ENCODE measurements at regions not wholly inside any gene's neighbourhood (a gene's known extent, or its start where the extent isn't known, plus 50 kb on each side); places are given as distances from the start of the nearest gene placed in this dataset.
A peak's percentile ranks its signal among the peaks of the same experiment; 100 is the strongest.
"Not testable (repeated sequence)": the region's sequence is repeated elsewhere in the genome, so short reads cannot be mapped to it uniquely, and the experiment has no call there.

DNA sequence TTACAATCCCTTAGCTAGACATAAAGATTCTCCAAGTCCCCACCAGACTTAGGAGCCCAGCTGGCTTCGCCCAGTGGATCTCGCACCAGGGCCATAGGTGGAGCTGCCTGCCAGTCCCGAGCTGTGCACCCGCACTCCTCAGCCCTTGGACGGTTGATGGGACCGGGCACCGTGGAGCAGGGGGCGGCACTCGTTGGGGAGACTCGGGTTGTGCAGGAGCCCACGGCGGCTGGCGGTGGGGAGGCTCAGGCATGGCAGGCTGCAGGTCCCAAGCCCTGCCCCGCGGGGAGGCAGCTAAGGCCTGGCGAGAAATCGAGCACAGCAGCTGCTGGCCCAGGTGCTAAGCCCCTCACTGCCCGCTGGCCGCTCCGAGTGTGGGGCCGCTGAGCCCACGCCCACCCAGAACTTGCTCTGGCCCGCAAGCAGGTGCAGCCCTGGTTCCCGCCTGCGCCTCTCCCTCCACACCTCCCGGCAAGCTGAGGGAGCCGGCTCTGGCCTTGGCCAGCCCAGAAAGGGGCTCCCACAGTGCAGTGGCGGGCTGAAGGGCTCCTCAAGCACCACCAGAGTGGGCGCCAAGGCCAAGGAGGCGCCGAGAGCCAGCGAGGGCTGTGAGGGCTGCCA lies 275.0 kb upstream of the PDE3A start:
- DNase-seq: not testable (repeated sequence)

DNA sequence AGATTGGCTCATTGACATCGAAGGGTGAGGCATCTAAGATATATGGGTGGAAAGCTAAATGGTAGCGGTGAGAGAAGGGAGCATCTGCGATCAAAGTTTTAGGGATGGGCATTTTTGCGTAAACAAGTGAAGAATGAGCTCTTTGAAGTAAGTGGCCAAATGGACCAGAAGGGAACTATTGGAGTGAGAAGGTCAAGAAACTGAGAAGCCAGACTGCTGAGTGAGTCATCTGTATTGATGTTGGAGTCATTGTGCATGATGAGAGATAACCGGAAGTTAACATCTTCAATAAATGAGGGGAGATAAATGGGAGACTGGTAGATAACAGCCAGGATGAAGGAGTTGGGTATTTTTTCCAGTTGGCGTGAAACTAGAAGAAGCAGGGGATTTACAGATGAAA lies 271.9 kb upstream of the PDE3A start:
- no peak for DNase-seq

- no peak for DNase-seq
Measured at GRCh38 chr12:20097626-20098025, 270.7 kb upstream of the PDE3A start.

DNA sequence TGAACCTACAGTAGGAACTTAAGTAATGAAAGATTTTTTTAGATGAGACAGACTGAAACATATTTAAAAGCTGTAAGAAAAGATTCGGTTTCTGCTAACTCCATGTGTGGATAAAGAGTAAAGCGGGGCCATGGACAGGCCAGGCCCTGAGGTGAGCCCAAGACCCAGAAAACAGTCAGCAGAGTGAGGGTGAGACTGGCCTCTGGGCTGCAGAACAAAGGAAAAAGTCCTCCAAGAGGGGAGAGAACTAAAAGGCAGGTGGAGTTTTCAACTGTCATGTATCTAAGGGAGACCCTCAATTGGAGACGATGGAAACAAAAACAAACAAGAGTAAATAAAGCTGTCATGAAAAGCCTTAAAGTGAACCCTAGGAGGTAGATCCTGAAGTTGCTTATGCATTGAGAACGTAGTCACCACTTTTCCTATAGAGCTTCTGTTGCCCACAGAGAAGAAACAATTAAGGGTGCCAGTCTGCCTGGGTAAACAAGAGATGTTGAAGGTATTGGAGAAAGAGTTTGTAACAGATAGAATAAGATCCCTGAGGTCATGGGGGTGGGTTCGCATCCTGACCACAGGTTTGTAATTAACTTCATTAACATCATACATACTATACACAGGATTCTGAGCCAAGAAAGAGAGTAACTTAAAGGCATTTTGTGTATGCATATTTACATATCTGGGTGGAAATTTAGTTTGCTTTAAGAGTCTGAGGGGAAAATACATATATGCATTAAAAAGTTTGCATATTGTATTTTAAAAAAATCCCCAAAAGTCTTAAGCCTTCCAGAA lies 268.7 kb upstream of the PDE3A start:
- peak; percentile 82 for DNase-seq

GRCh38 chr12:20101046-20101445 lies 267.3 kb upstream of the PDE3A start:
- DNase-seq: peak; percentile 16

DNA sequence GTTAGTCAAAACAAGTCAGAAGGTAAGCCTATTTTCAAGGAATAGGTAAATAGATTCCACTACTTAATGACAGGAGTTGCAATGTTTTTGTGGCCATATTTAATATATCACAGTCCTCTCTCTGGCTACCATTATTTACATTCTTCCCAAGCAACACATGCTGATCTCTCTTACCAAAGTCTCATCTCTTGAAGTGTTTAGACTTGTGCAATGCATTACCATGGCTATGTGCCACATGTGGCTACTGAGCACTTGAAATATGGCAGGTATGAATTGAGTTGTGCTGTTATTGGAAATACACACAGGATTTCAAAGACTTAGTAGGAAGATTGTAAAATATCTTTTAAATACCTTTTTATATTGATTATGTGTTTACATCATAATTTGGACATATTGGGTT lies 262.4 kb upstream of the PDE3A start:
- no peak for DNase-seq

GRCh38 chr12:20109676-20110075 lies 258.7 kb upstream of the PDE3A start:
- no peak for DNase-seq

GRCh38 chr12:20115371-20115770 lies 253.0 kb upstream of the PDE3A start:
- DNase-seq: not testable (repeated sequence)

DNA sequence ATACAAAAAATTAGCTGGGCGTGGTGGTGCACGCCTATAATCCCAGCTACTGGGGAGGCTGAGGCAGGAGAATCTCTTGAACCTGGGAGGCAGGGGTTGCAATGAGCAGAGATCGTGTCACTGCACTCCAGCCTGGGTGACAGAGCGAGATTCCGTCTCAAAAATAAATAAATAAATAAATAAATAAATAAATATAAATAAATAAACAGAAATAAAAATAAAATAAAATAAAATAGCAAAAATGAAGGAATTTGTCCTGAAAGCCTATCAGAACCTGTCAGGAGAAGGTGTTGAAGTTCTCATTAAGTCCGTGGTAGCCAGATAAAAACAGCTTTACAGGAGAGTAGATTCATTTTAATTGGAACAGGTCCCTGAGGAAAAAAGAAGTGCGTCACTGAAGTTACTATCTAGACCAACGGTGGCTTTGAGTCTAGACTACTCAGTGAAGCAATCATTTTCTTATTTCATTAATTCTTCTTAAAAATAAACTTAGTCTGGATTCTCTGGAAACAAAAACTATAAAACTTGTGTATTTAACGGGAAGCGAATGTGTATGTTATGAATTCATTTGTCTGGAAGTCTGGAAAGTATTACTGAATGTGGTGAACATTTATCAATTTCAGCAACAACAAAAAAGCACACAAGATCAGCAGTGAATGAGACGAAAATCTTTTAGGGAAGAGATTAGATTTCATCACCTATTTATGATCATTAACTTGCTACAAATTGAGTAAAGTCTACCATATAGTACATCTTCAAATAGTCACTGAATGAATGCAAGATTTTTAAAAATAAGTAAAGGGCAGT lies 248.5 kb upstream of the PDE3A start:
- DNase-seq: no peak

DNA sequence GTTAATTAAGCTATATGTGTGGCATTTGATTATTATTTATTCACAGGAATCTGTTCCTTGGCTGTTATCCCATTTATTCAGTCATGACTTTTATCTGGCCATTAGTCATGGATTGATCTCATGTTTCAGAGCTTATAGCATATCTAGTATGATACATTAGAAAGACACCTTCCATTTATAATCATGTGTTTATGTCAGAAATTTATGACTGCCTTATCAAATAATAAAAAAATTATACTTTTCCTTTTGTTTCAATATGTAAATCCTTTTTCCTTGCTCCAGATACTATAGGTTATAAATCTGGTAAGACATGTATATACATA lies 248.0 kb upstream of the PDE3A start:
- no peak for DNase-seq

GRCh38 chr12:20122274-20122673 lies 246.1 kb upstream of the PDE3A start:
- no peak for DNase-seq

DNA sequence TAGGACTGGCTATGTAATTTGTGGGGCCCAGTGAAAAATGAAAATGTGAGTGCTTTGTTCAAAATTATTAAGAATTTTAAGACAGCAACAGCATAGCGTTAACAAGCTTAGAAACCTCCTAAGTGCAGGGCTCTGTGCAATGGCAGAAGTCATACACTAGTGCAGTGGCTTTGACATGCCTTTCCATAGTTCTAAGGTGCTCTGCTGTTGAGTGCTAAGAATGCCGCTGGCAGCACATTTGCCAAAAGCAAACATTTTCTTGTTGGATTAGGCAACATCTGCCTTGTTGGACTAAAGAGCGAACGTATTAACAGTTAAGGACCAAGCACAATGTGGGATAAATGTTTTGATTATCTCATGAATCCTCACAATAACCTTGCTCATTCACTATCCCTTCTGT lies 244.9 kb upstream of the PDE3A start:
- no peak for DNase-seq

DNA sequence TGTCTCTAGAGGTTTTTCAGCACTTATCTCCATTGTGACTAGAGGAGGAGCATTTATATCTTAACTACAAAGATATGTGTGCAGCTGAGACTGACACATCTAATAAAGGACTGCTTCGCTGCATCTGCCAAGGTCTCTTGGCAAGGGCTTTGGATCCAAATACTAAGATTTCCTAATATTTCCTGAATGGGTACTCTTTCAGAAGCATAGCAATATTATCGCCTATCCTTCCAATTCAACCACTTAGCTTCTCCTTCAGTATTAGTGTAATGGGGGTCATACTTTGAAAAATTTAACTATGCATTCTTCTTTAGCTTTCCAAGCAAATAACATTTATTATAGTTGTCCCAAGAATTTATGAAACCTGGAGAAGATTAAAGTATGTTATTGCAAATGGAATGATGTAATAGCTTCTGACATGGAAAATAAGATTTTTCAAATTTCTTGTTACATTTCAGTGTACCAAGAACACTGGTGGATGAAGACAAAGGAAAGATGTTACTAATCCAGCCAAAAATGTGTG lies 243.0 kb upstream of the PDE3A start:
- DNase-seq: no peak

- no peak for DNase-seq
Measured at GRCh38 chr12:20126601-20127000, 241.7 kb upstream of the PDE3A start.

- DNase-seq: no peak
Measured at GRCh38 chr12:20127413-20127812, 240.9 kb upstream of the PDE3A start.

GRCh38 chr12:20128928-20129327 lies 239.4 kb upstream of the PDE3A start:
- DNase-seq: no peak

- peak; percentile 54 for DNase-seq
Measured at GRCh38 chr12:20132818-20133217, 235.5 kb upstream of the PDE3A start.

DNA sequence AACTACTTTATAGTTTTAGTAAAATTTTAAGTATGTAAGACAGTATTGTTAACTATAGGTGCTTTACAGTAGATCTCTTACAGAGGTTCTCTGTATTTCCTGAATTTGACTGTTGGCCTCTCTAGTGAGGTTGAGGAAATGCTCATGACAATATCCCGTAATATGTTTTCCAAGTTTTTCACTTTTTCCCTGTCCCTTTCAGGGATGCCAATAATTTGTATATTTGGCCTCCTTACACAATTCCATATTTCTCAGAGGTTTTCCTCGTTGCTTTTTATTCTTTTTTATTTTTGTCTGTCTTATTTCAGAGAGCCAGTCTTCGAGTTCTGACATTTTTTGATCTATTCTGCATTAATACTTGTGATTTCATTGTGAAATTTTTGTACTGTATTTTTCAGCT lies 233.7 kb upstream of the PDE3A start:
- DNase-seq: no peak

DNA sequence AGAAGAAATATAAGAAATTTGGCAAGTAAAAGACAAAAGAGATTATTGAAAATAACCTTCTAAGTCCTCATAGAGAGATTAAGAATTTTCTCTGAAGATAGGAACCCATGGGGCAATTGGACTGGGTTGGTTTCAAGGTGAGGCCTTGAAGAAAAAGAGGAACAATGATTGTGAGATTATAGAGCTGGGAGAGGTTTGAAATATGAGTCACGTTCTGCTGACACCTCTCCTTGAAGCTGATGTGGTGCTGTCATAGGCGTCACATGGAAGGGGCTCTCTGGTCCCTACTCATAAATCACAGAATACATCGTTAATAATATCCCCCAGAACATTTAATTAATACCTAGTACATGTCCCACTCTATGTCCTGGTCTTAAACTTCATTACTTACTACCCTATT lies 227.6 kb upstream of the PDE3A start:
- DNase-seq: no peak

- DNase-seq: peak; percentile 52
Measured at GRCh38 chr12:20142316-20142715, 226.0 kb upstream of the PDE3A start.

GRCh38 chr12:20142956-20143355 lies 225.4 kb upstream of the PDE3A start:
- peak; percentile 59 for DNase-seq

GRCh38 chr12:20144341-20144740 lies 224.0 kb upstream of the PDE3A start:
- DNase-seq: no peak

- no peak for DNase-seq
Measured at GRCh38 chr12:20148241-20148640, 220.1 kb upstream of the PDE3A start.
